Tibial artery (tissue), 4 donors: ENCODE measurements at regions not wholly inside any gene's neighbourhood (a gene's known extent, or its start where the extent isn't known, plus 50 kb on each side); places are given as distances from the start of the nearest gene placed in this dataset.
"Not testable (repeated sequence)": the region's sequence is repeated elsewhere in the genome, so short reads cannot be mapped to it uniquely, and the experiment has no call there.

Experiments used
- DNase-seq, 2 donors: peaks; one replicate each; pipeline ENCODE4 v3.0.0-alpha.2; 2019
- H3K27ac ChIP-seq, 2 donors: fragments of 200-600 bp; sonication (generic) in 1 of 2; 1 replicate in 1 of 2; 2 replicates in 1 of 2; pipeline ENCODE4 v1.5.1; 2018 to 2019; ENCODE audit warnings: mild to moderate bottlenecking in 1 of 2
- H3K27me3 ChIP-seq, 2 donors: fragments of 200-600 bp; sonication (generic) in 1 of 2; one replicate each; pipeline versions ENCODE4 v1.5.1 to v1.6.0; 2016 to 2019
- H3K36me3 ChIP-seq, 3 donors: fragments of 200-600 bp; sonication (generic) in 2 of 3; one replicate each; pipeline ENCODE4 v1.5.1; 2016 to 2019; ENCODE audit warnings: mild to moderate bottlenecking in 2 of 3
- H3K4me1 ChIP-seq, 4 donors: fragments of 200-600 bp; sonication (generic) in 2 of 4; 1 replicate in 3 of 4; 2 replicates in 1 of 4; pipeline ENCODE4 v1.5.1; 2016 to 2019
- H3K4me3 ChIP-seq, 2 donors: fragments of 200-600 bp; sonication (generic) in 1 of 2; 1 replicate in 1 of 2; 2 replicates in 1 of 2; pipeline ENCODE4 v1.5.1; 2018 to 2019; ENCODE audit warnings: mild to moderate bottlenecking in 2 of 2
- H3K9me3 ChIP-seq, 3 donors: fragments of 200-600 bp; sonication (generic) in 1 of 3; one replicate each; pipeline ENCODE4 v1.5.1; 2016 to 2019
- CTCF ChIP-seq, 2 experiments: fragments of 200-600 bp in 1 of 2; fragments of 450-650 bp in 1 of 2; IDR thresholded peaks; one replicate each; pipeline ENCODE4 v1.5.1; 2017 to 2019; ENCODE audit warnings: antibody characterized with exemption in 2 of 2, mild to moderate bottlenecking in 1 of 2, moderate library complexity in 1 of 2
- intact Hi-C: fragments of 100-400 bp; cut with DNase I; formaldehyde crosslinking; loops from one replicate; pipeline ENCODE4 v1.15.0; 2023; ENCODE audit warnings: low total_unique reads

- Histone ChIP-seq H3K4me1 (no peaks in the 10 kb centered on the region), H3K27me3 (peaks cover 0 to 4% of the 10 kb centered on the region in 2 donors), H3K36me3 (no peaks in the 10 kb centered on the region), H3K4me3 (no peak overlapping the region), H3K9me3 (no peaks in the 10 kb centered on the region), H3K27ac (no peak overlapping the region)
- TF ChIP-seq CTCF (IDR thresholded peaks at IDR 0.05): no peak
- intact Hi-C loops: no loop called here
- no peak for DNase-seq
Observed at GRCh38 chr2:101630224-101630949, 67.1 kb upstream of the MAP4K4 start.

GRCh38 chr2:101628030-101628392, 69.5 kb upstream of the MAP4K4 start:
- intact Hi-C loops: no loop called here

GRCh38 chr2:101627285-101628029, 70.0 kb upstream of the MAP4K4 start:
- Histone ChIP-seq H3K4me1 (no peaks in the 10 kb centered on the region), H3K4me3 (no peak overlapping the region), H3K27me3 (peaks cover 0 to 4% of the 10 kb centered on the region in 2 donors), H3K9me3 (no peaks in the 10 kb centered on the region), H3K27ac (no peak overlapping the region), H3K36me3 (no peaks in the 10 kb centered on the region)
- TF ChIP-seq CTCF (IDR thresholded peaks at IDR 0.05): no peak
- intact Hi-C loops: no loop called here
- no peak for DNase-seq

More at GRCh38 chr2:101628030-101628392, 69.5 kb upstream of the MAP4K4 start:
- H3K9me3 ChIP-seq: no peaks in the 10 kb centered on the region
- no peak overlapping the region for H3K4me3 ChIP-seq
- DNase-seq: no peak
- H3K36me3 ChIP-seq: no peaks in the 10 kb centered on the region
- no peak for TF ChIP-seq CTCF (IDR thresholded peaks at IDR 0.05)
- H3K27ac ChIP-seq: no peak overlapping the region
- H3K27me3 ChIP-seq: peaks cover 0 to 4% of the 10 kb centered on the region in 2 donors
- no peaks in the 10 kb centered on the region for H3K4me1 ChIP-seq

- H3K36me3 ChIP-seq, H3K27ac ChIP-seq, H3K27me3 ChIP-seq, H3K4me1 ChIP-seq, H3K4me3 ChIP-seq, intact Hi-C loops, H3K9me3 ChIP-seq, DNase-seq: not testable (repeated sequence)
Observed at GRCh38 chr2:101625814-101626213, 71.7 kb upstream of the MAP4K4 start.

- no peaks in the 10 kb centered on the region for H3K36me3 ChIP-seq
- no peak overlapping the region for H3K27ac ChIP-seq
- H3K27me3 ChIP-seq: no peaks in the 10 kb centered on the region
- TF ChIP-seq CTCF (IDR thresholded peaks at IDR 0.05): no peak
- intact Hi-C loops: no loop called here
- H3K9me3 ChIP-seq: no peaks in the 10 kb centered on the region
- DNase-seq: no peak
- no peaks in the 10 kb centered on the region for H3K4me1 ChIP-seq
- no peak overlapping the region for H3K4me3 ChIP-seq
Observed at GRCh38 chr2:101625387-101625786, 72.1 kb upstream of the MAP4K4 start.

GRCh38 chr2:101624706-101625332, 72.7 kb upstream of the MAP4K4 start:
- H3K4me3 ChIP-seq: no peak overlapping the region
- H3K27me3 ChIP-seq: no peaks in the 10 kb centered on the region
- H3K36me3 ChIP-seq: no peaks in the 10 kb centered on the region
- intact Hi-C loops: no loop called here
- no peak overlapping the region for H3K27ac ChIP-seq
- no peaks in the 10 kb centered on the region for H3K9me3 ChIP-seq
- H3K4me1 ChIP-seq: no peaks in the 10 kb centered on the region
- no peak for TF ChIP-seq CTCF (IDR thresholded peaks at IDR 0.05)
- no peak for DNase-seq
